Left colon (tissue), 2 donors: ENCODE measurements at regions not wholly inside any gene's neighbourhood (a gene's known extent, or its start where the extent isn't known, plus 50 kb on each side); places are given as distances from the start of the nearest gene placed in this dataset.

Experiments used
- ATAC-seq: fragments of 200-7000 bp; cut with Tn5 transposase; one replicate; pipeline ENCODE4 v1.9.1; 2020; ENCODE audit warnings: mild to moderate bottlenecking, moderate library complexity
- DNase-seq, 2 donors: peaks; one replicate each; pipeline ENCODE4 v3.0.0-alpha.2; 2020
- intact Hi-C, 2 donors: fragments of 100-400 bp; cut with DNase I in 1 of 2; cut with micrococcal nuclease in 1 of 2; formaldehyde crosslinking; loops; one replicate each; pipeline versions ENCODE4 v1.11.2 to v1.14.0; 2022; cut with DNase I, micrococcal nuclease
- donor health status: DM: no; HTN: no; CAD: no.
- donor health status: DM: yes; HTN: yes; CAD: no.

DNA sequence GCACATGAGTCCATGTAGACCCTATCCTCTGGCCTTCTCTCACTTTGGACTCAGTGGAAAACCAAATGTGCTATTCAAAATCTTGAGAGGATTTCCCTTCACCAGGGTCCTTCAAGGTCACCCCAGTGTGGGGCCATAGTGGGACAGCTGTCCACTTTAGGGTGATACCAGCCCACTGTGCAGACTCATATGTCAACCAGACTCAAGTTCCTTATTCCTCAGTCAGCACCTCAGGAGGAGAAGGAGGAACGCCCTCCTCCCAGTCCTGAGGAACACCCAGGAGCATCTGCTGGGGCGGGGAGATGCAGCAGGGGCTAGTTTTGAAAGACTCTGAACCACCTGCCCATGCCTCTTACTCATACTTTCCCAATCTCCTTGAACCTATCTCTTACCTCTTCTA, 340.9 kb downstream of the MATN1 start:
- intact Hi-C loops: loop anchor here (10.0 kb wide), 1 partner anchor 1148 kb away; the partner anchor contains the start of genes MECR (in 2 of the 2) and PTPRU (in 2 of the 2)
- DNase-seq (no peak), ATAC-seq (no peak)

DNA sequence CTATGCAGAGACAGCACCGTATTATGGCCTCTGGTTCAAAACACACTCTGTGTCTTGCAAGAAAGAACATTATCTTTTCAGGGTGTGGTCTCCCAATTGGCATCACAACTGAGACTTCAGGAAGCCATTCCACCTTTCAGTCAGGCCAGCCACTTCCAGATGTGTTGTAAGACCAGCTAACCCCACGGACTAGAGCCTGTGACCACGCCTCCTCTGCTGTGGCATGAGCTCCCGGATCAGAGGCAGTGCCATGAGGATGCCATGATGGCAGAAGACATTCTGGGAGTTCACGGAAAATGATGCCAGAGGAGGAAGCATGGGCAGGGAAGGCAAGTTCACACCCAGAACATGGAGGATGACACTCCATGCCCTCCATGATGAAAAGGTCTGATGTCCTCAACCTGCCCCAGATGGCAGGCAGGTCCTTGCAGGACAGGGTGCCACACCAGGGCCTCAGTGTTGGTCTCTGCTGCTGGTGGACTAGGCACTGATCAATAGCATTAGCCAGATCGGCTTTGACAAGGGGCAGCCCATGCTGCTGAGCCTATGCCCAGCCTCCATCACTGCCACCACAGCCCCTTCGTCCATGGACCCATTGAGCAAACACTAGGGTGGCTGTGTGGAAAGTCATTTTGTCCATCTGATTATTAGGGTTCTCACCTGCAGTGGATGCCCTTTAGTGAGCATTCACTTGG, 341.6 kb downstream of the MATN1 start:
- ATAC-seq: no peak
- no peak for DNase-seq
- intact Hi-C loops: loop anchor here (10.0 kb wide), 1 partner anchor 1147 kb away; the partner anchor contains the start of genes MECR (in 2 of the 2) and PTPRU (in 2 of the 2)

DNA sequence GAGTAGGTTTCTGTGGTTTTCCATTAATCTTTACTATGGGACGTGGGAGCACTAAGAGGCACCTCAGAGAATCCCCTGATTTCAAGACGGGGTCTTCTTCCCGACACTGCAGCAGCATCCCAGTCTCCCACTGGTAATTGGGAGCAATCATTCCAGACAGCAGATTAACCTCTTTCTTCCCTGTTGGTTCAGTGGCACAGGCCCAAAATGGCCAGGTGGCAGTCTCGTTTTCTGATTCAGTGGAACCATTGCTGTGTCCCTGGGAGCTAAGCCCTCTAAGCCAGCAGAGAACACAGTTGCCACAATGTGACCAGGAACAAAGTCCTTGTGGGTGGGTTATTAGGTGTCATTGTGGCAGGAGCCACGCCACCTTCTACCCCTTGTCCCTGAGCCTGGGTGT, 342.1 kb downstream of the MATN1 start:
- DNase-seq (no peak), ATAC-seq (no peak)

DNA sequence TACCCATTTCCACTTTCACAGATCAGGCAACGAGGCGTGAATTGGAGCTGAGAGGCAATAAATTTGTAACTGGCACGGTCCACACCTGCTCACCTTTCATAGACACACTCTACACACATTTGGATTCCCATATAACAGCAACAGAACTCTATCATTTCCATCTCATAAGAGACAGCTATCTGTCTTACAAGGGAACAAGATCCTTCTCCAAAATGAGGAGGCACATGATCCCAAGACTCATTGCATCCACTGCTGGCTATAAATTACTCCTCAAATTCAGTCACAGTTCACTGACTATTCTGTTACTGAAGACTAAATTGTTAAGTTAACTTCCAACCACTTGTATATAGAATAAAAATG, 342.8 kb downstream of the MATN1 start:
- intact Hi-C loops: loop anchor here (10.0 kb wide), 1 partner anchor 1146 kb away; the partner anchor contains the start of genes MECR (in 2 of the 2) and PTPRU (in 2 of the 2)
- ATAC-seq (no peak), DNase-seq (no peak)

More for the DNA sequence above, 342.1 kb downstream of the MATN1 start:
- intact Hi-C loops: loop anchor here (10.0 kb wide), 1 partner anchor 1146 kb away; the partner anchor contains the start of genes MECR (in 2 of the 2) and PTPRU (in 2 of the 2)

DNA sequence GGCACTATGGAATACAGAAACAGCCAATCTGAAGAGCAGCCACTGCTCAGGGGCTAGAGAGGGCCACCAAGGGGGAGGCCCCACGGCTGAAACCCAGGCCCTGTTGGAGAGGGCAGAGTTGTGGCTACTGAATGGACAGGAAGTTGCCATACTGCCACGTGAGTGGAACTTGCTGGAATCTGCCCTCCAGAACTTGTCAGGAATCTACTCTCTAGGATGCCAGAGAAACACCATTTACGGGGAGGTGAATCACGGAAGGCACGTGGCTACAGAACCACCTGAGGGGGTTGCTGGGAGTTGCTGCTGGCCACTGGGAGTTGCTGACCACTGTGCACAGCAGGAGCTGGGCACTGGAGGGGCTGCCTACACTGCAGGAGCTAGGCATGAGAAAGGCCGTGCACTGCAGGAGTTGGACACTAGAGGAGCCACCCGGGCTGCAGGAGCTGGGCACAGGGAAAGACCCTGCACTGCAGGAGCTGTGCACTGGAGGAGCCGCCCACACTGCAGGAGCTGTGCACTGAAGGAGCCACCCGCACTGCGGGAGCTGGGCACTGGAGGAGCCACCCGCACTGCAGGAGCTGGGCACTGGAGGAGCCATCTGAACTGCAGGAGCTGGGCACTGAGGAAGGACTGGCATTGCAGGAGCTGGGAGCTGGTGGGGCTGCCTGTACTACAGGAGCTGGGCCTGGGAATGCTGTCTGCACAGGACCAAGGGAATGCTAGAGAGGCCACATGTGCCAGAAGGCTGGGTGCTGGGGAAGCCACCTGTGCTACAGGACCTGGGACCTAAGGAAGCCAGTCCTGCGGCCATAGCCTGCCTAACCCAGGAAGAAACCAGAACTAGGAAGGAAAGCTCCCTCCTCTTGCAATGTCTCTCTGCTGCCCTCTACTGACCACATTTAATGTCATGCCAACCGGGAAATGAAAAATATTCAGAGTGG, 343.4 kb downstream of the MATN1 start:
- ATAC-seq (peak; percentile 88), DNase-seq (peak in 1 of 2 donors; percentile 57)
- intact Hi-C loops: loop anchor here (10.0 kb wide), 1 partner anchor 1145 kb away; the partner anchor contains the start of genes MECR (in 2 of the 2) and PTPRU (in 2 of the 2)

DNA sequence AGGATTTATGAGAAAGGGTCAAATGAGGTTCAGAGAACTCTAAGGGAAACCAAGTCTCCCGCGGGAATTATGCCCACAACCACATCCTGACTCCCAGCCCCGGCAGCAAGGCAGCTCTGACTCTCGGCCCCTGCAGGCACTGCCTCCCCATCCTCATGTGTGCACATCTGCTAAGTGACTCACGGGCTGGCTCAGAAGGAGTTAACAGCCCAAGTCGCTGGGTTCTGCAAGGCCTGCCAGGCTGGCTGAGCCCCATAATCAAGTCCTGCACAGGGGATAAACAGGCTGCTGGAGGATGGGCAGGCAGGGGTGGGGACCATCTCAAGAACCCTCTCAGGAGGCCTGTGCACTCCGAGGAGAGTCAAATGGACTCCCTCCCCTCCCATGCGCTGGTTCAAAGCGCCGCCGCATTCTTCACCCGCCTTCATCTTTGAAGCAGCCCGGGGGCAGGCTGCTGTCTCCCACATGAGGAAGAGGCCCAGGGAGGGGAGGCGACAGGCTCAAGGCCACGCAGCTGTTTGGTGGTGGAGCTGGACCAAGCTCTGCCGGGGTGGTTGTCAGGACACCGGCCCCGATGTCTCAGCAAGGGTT, 344.3 kb downstream of the MATN1 start:
- intact Hi-C loops: no loop called here
- ATAC-seq (no peak), DNase-seq (no peak)

DNA sequence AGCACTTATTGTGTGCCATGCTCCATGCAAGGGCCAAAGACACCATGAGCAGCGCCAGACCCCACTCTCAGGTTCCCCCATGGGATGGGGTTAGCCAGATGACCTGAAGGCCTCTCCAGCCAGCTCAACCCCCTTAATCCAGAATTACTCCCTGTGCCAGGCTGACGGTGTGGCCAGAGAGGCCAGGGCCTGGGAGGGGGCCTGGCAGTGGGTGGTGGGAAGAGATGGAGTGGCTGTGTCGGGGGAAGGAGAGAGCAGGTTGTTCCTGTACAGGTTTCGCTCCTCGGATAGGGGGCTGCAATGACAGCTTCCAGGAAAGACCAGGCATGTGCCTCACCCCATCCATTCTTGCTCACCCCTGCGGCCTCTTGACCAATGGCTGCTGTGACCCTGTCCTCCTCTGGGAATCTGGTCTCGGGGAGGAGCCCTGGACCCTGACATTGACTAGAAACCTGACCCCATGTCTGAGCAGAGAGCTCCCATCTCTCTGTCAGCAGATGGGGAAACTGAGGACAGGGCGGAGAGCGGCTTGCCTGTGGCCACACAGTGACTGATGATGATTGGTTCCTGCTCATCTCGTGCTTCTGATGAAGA, 345.3 kb downstream of the MATN1 start:
- no peak for DNase-seq
- intact Hi-C loops: no loop called here
- no peak for ATAC-seq

DNA sequence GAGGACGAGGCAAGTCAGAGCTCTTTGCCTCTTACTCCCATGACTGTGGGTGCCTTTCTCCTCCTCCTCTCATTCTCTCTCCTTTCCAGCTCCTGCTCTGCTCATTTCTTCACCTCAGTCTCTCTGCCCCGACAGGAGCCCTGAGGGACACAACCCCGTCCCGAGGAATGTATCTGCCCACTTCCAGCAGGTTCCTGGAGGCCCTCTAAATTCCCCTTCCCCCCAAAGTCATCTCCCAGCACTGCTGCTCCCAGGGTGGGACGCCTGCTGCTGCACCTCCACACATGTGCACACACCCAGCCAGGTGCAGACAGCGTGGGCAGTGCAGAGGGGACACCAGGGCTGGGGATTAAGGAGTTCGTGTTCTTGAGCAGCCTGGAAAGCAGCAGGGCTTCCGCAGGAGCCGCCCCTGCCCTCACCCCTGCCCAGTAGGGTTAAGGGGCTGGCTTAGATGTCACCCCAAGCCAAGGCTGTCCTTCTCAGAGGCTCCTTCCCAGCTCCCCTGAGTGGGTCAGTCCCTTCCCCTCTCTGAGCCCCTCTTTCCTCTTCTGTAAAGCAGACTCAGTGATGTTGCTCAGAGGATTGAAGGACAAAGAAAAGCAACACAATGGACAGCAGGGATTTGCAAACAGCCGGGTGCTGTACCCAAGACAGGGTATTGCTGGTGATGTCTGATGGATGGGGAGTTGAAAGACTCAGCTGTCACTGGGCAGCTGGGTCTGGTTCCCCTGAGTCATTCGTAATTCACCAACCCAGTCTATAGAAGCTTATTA, 346.0 kb downstream of the MATN1 start:
- intact Hi-C loops: no loop called here
- DNase-seq: no peak
- no peak for ATAC-seq

DNA sequence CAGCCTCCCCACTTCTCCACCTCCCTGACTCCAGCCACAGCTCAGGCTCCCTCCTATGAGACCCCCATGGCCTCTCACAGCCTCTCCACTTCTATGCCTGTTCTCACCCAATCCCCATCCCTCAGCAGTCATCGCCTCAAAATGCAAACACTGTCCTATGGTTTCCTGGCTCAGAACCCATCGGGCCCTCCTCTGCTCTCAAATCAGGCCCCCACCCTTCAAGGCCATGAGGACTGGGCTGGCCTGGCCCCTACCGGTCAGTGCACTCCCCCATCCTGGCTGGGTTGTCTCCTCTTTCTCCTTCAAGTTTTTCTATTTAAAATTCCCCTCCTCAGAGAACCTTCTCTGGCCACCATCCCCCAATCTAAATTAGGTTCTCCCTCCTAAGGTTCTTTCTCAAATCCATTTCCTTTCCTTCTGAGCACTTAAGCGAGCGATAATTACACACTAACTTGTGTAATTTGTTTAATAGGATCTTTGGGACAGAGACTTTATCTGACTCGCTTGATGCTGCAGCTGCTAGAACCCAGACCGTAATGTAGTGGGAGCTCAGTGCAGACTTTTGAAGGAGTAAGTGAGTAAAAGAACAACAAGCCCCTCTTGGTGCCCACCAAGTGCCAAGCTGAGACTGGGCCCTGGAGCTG, 347.2 kb downstream of the MATN1 start:
- DNase-seq (no peak), ATAC-seq (no peak)
- intact Hi-C loops: no loop called here

DNA sequence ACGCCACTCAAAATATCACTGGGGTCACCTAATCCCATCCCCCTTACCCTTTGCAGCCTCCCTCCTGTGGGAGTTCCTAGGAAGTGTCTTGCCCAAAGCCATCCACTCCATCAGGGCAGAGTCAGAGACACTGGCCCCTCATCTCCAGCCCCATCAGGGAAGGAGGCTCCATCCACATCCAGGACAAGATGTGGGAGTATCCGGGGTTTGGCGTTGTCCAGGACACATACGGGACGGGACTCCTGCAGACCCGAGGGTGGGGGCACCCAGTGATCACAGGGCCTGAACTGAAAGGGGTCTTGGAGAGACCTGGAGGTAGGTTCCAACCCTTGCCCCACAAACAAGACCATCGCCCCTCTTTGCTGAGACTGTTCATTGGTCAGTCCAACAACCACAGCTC, 348.2 kb downstream of the MATN1 start:
- no peak for DNase-seq

DNA sequence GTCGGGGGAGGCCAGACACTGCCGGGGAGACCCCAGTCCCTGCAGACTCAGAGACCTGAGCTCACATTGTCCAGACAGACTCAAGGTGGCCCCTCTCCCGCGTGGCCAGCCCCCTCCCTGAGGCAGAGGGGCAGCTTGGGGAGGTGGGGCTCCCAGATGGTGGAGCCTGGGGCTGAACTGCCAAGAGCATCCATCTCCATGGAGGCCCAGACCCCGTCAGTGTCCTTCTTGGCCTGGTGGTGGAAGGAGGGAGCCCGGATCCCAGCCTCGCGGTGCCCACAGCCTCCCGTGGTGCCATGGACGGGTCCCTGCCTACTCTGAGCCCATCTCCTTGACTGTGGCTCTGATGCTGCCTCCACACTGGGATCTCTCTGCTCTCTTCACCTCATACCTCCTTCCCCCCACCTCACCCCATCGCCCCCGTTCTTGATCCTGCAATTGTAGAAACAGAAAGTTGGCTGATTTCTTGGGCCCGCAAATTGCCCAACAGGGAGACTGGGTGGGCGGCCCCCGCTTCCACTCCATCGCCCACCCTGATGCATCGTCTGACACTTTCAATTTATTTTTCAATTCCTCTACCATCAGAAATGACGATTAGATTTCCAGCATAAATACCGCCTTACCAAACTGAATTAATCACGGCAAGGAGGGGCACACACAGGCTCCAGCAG, 348.9 kb downstream of the MATN1 start:
- ATAC-seq: no peak
- DNase-seq: no peak
- intact Hi-C loops: no loop called here

More for the DNA sequence above, 348.2 kb downstream of the MATN1 start:
- intact Hi-C loops: no loop called here
- ATAC-seq: no peak

DNA sequence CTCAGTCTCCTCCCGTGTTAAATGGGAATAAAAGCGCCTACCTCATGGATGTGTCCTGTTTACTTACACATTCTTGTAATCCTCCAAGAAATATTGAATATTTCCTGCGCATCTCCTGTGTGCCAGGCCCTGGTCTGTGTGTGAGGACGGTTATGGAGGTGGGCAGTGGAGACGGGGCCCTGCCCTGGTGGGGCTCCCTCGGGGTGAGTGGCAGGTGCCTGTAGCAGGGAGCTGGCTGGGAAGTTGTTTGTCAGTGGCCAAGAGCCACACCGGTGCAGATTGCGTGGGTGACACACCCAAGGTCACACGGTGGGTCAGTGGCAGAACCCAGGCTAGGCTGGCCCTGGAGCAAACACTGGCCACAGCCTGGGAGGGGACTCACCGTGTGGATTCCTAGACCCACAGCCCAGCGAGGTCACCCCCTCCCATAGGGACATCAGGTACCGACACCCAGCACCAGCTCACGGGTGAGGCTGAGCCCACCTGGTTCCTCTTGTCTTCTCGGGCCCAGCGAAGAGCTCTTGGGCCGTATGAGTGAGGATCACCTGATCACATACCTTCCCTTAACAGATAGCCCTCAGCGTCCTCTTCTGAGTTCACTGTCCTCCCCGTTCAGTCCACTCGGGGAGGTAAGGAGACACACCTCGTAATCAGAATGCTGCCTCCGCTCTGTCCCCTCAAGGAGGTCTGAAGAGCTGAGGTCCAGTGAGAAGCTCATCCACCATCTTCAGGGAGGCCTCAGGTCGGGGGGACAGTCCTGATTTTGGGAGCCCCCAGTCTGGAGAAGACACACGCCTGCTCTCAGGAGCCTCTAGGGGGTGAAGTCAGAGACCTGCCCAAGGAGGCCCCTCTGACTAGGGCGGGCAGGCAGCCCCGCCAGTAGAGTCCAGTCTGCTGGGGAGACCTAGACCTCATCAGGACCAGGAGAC, 349.6 kb downstream of the MATN1 start:
- ATAC-seq: no peak
- DNase-seq: no peak
- intact Hi-C loops: no loop called here

DNA sequence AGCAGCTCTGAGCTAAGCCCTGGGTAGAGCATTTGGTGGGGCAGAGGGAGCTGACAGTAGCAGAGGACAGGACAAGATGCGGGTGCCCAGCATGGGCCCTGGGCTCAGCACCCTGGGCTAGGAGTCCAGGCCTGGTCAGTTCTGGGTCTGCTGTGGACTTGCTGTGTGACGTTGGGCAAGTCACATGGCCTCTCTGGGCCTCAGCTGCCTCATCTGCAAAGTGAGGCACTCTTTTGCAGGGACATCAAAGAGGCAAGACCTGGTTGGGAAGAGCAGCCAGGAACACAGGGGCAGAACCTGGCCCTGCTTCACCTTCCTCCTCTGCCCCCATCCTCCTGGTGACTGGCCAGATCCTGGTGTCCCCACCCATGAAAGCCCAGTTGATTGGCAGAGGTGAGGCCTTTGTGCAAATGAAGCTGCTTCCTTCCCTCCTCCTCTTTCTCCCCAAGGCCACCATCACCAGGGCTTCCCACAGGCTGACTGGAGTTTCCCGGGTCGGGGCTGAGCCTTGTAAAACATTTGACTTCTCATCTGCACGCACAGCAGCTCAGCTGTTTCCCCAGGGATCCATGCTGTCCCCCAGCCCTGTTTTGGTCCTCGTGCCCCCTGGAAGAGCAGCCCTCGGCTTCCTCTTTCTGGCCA, 350.5 kb downstream of the MATN1 start:
- DNase-seq (no peak), ATAC-seq (no peak)
- intact Hi-C loops: no loop called here

DNA sequence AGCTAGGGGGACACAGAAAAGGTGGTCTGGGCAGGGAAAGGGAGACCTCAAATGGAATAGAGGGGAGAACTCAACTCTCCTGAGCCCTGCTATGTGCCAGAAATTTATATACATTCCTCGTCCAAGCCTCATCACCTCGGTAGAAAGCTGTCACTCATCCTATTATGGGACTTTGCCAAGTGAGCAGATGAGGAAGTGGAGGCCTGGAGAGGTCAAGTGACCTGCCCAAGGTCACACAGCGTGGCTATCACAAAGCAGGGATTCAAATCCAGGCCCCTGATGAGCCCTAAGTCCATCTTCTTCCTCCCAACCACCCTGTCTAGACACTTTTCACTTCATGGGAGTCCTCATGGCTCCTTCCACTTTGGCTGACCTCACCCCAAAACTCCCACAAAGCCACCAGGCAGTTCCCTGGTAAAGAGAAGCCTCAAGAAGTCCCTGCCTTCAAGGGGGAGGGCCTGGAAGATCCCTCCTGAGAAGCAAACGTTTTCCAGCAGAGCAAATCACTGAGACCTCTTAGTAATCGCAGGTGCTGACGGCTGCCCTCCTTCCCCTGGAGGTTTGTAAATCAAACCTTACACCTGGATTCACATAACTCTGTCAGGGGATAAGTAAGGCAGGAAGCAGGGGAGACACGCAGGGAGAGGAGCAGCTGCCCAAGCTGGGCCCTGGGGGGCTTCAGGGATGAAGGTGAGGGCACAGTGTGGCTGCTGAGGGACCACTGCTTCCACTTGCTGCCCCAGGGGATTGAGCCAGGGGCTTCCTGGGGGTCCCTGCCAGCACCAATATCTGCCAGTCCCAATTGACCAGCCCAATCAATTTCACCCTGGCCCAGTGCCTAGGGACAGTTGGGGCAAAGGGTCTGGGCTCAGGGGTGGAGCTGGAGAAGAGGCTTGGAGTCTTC, 351.2 kb downstream of the MATN1 start:
- DNase-seq (no peak), ATAC-seq (no peak)
- intact Hi-C loops: no loop called here
